A673 (cell line): ENCODE measurements at regions not wholly inside any gene's neighbourhood (a gene's known extent, or its start where the extent isn't known, plus 50 kb on each side); places are given as distances from the start of the nearest gene placed in this dataset.

Experiments
- EZH2 ChIP-seq: fragments of 200-600 bp; sonication (generic); IDR thresholded peaks from 2 replicates; pipeline ENCODE4 v1.6.1; 2017; ENCODE audit warnings: borderline replicate concordance, low read depth, mild to moderate bottlenecking, mixed read lengths, antibody characterized with exemption, low read length; ENCODE audit not compliant: poor library complexity, severe bottlenecking
- TF ChIP-seq, protein P1 (sequence below): fragments of 300-800, 200-600 bp; sonication (generic); conservative IDR thresholded peaks from 2 replicates; pipeline ENCODE4 v1.5.1; 2017; ENCODE audit warnings: low read depth, mild to moderate bottlenecking, antibody characterized with exemption, low read length, moderate library complexity, mixed read lengths

GRCh38 chr1:22328331-22329147 lies 123.1 kb upstream of the ZBTB40 start:
- TF ChIP-seq, protein P1, sequence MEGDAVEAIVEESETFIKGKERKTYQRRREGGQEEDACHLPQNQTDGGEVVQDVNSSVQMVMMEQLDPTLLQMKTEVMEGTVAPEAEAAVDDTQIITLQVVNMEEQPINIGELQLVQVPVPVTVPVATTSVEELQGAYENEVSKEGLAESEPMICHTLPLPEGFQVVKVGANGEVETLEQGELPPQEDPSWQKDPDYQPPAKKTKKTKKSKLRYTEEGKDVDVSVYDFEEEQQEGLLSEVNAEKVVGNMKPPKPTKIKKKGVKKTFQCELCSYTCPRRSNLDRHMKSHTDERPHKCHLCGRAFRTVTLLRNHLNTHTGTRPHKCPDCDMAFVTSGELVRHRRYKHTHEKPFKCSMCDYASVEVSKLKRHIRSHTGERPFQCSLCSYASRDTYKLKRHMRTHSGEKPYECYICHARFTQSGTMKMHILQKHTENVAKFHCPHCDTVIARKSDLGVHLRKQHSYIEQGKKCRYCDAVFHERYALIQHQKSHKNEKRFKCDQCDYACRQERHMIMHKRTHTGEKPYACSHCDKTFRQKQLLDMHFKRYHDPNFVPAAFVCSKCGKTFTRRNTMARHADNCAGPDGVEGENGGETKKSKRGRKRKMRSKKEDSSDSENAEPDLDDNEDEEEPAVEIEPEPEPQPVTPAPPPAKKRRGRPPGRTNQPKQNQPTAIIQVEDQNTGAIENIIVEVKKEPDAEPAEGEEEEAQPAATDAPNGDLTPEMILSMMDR: no peak
- no peak for TF ChIP-seq EZH2
